ENCODE measurements at regions not wholly inside any gene's neighbourhood (a gene's known extent, or its start where the extent isn't known, plus 50 kb on each side); places are given as distances from the start of the nearest gene placed in this dataset.

- DNase-seq (ENCODE audit: low spot score) = no peak
- intact Hi-C loops (cut with DNase I) = no loop called here
Observed at GRCh38 chr11:33564856-33565453, 135.7 kb downstream of the C11orf91 start.

GRCh38 chr11:33560729-33561128, 139.9 kb downstream of the C11orf91 start:
- DNase-seq (ENCODE audit: low spot score) = no peak
- intact Hi-C loops (cut with DNase I) = no loop called here

GRCh38 chr11:33559567-33559966, 141.1 kb downstream of the C11orf91 start:
- no peak for DNase-seq (ENCODE audit: low spot score)
- intact Hi-C loops (cut with DNase I) = no loop called here

GRCh38 chr11:33558097-33558496, 142.5 kb downstream of the C11orf91 start:
- intact Hi-C loops (cut with DNase I) = no loop called here
- DNase-seq (ENCODE audit: low spot score) = no peak

GRCh38 chr11:33557201-33557600, 143.4 kb downstream of the C11orf91 start:
- DNase-seq (ENCODE audit: low spot score) = no peak
- intact Hi-C loops (cut with DNase I) = no loop called here

- intact Hi-C loops (cut with DNase I) = no loop called here
Observed at GRCh38 chr11:33554219-33554618, 146.4 kb downstream of the C11orf91 start.

GRCh38 chr11:33553486-33553885, 147.1 kb downstream of the C11orf91 start:
- intact Hi-C loops (cut with DNase I) = no loop called here
- DNase-seq (ENCODE audit: low spot score) = no peak

More at GRCh38 chr11:33554219-33554618, 146.4 kb downstream of the C11orf91 start:
- no peak for DNase-seq (ENCODE audit: low spot score)

GRCh38 chr11:33552756-33553155, 147.9 kb downstream of the C11orf91 start:
- DNase-seq (ENCODE audit: low spot score) = no peak
- intact Hi-C loops (cut with DNase I) = no loop called here

- DNase-seq (ENCODE audit: low spot score) = no peak
- intact Hi-C loops (cut with DNase I) = no loop called here
Observed at GRCh38 chr11:33551051-33551450, 149.6 kb downstream of the C11orf91 start.

GRCh38 chr11:33549483-33549882, 151.1 kb downstream of the C11orf91 start:
- no peak for DNase-seq (ENCODE audit: low spot score)
- intact Hi-C loops (cut with DNase I) = loop anchor here (10.0 kb wide), 1 partner anchor 175 kb away; the partner anchor contains the start of gene KIAA1549L

- intact Hi-C loops (cut with DNase I) = loop anchor here (10.0 kb wide), 1 partner anchor 171 kb away; the partner anchor contains the start of gene KIAA1549L
- no peak for DNase-seq (ENCODE audit: low spot score)
Observed at GRCh38 chr11:33545931-33546330, 154.7 kb downstream of the C11orf91 start.

GRCh38 chr11:33544593-33545373, 155.8 kb downstream of the C11orf91 start:
- no peak for DNase-seq (ENCODE audit: low spot score)
- intact Hi-C loops (cut with DNase I) = loop anchor here (5.0 to 10.0 kb wide), 3 partner anchors 143 to 198 kb away; partner anchors contain the start of gene KIAA1549L

GRCh38 chr11:33543823-33544222, 156.8 kb downstream of the C11orf91 start:
- DNase-seq (ENCODE audit: low spot score) = no peak
- intact Hi-C loops (cut with DNase I) = loop anchor here (5.0 to 10.0 kb wide), 3 partner anchors 143 to 198 kb away; partner anchors contain the start of gene KIAA1549L

- no peak for DNase-seq (ENCODE audit: low spot score)
- intact Hi-C loops (cut with DNase I) = loop anchor here (5.0 to 10.0 kb wide), 3 partner anchors 144 to 199 kb away; partner anchors contain the start of gene KIAA1549L
Observed at GRCh38 chr11:33542921-33543320, 157.7 kb downstream of the C11orf91 start.

- intact Hi-C loops (cut with DNase I) = loop anchor here (5.0 to 10.0 kb wide), 3 partner anchors 146 to 201 kb away; partner anchors contain the start of gene KIAA1549L
- DNase-seq (ENCODE audit: low spot score) = no peak
Observed at GRCh38 chr11:33540946-33541915, 159.4 kb downstream of the C11orf91 start.

GRCh38 chr11:33540427-33540826, 160.2 kb downstream of the C11orf91 start:
- intact Hi-C loops (cut with DNase I) = loop anchor here (5.0 to 10.0 kb wide), 3 partner anchors 147 to 202 kb away; partner anchors contain the start of gene KIAA1549L

GRCh38 chr11:33539751-33540150, 160.9 kb downstream of the C11orf91 start:
- intact Hi-C loops (cut with DNase I) = loop anchor here (5.0 to 10.0 kb wide), 3 partner anchors 148 to 203 kb away; partner anchors contain the start of gene KIAA1549L
- DNase-seq (ENCODE audit: low spot score) = no peak

More at GRCh38 chr11:33540427-33540826, 160.2 kb downstream of the C11orf91 start:
- no peak for DNase-seq (ENCODE audit: low spot score)

GRCh38 chr11:33538726-33539125, 161.9 kb downstream of the C11orf91 start:
- no peak for DNase-seq (ENCODE audit: low spot score)
- intact Hi-C loops (cut with DNase I) = no loop called here

GRCh38 chr11:33536178-33536577, 164.4 kb downstream of the C11orf91 start:
- DNase-seq (ENCODE audit: low spot score) = no peak
- intact Hi-C loops (cut with DNase I) = no loop called here
